Astrocyte (in vitro differentiated cells and primary cell): ENCODE measurements at regions not wholly inside any gene's neighbourhood (a gene's known extent, or its start where the extent isn't known, plus 50 kb on each side); places are given as distances from the start of the nearest gene placed in this dataset.

Source experiments
- DNase-seq: peaks from one replicate; pipeline ENCODE4 v3.0.0-alpha.2; 2010; ENCODE audit warnings: low read depth
- FAIRE-seq: peaks from 2 replicates; lab custom pipeline; 2011; peaks lifted over from hg19 to GRCh38; lab: Jason Lieb, UNC
- H2AFZ ChIP-seq: 2 replicates; pipeline ENCODE4 v1.6.0; 2012; ENCODE audit warnings: low read depth, low read length, inconsistent platforms
- H3K27ac ChIP-seq: 2 replicates; pipeline ENCODE4 v1.5.1; 2011; ENCODE audit warnings: low read depth, low read length, inconsistent platforms
- H3K27me3 ChIP-seq: 2 replicates; pipeline ENCODE4 v1.6.0; 2011; ENCODE audit warnings: low read length, inconsistent platforms; ENCODE audit not compliant: insufficient read depth
- H3K36me3 ChIP-seq: 2 replicates; pipeline ENCODE4 v1.5.1; 2011; ENCODE audit warnings: low read length, inconsistent platforms; ENCODE audit not compliant: insufficient read depth
- H3K4me1 ChIP-seq: 2 replicates; pipeline ENCODE4 v1.5.1; 2011; ENCODE audit warnings: low read length, inconsistent platforms; ENCODE audit not compliant: insufficient read depth
- H3K4me2 ChIP-seq: 2 replicates; pipeline ENCODE4 v1.6.0; 2012; ENCODE audit warnings: low read length, inconsistent platforms
- H3K4me3 ChIP-seq: 2 replicates; pipeline ENCODE4 v1.5.1; 2011; ENCODE audit warnings: low read depth, mild to moderate bottlenecking, low read length, inconsistent platforms; ENCODE audit not compliant: insufficient read depth
- H3K79me2 ChIP-seq: 2 replicates; pipeline ENCODE4 v1.6.0; 2012; ENCODE audit warnings: mild to moderate bottlenecking, low read length, inconsistent platforms; ENCODE audit not compliant: insufficient read depth
- H3K9ac ChIP-seq: 2 replicates; pipeline ENCODE4 v1.6.0; 2012; ENCODE audit warnings: mild to moderate bottlenecking, low read length, inconsistent platforms
- H3K9me3 ChIP-seq: 2 replicates; pipeline ENCODE4 v1.5.1; 2012; ENCODE audit warnings: low read depth, mild to moderate bottlenecking, low read length, inconsistent platforms; ENCODE audit not compliant: insufficient read depth
- H4K20me1 ChIP-seq: 2 replicates; pipeline ENCODE4 v1.6.0; 2012; ENCODE audit warnings: low read length, inconsistent platforms; ENCODE audit not compliant: insufficient read depth
- H3K27ac Mint-ChIP-seq: one replicate; pipeline ENCODE4 v1.8.0; 2021; ENCODE audit warnings: mild to moderate bottlenecking, mixed read lengths; ENCODE audit not compliant: unreplicated experiment
- H3K27me3 Mint-ChIP-seq: one replicate; pipeline ENCODE4 v1.8.0; 2021; ENCODE audit warnings: low read depth, mixed read lengths; ENCODE audit not compliant: unreplicated experiment
- H3K36me3 Mint-ChIP-seq: one replicate; pipeline ENCODE4 v1.8.0; 2021; ENCODE audit warnings: low read depth, mixed read lengths; ENCODE audit not compliant: unreplicated experiment
- H3K4me1 Mint-ChIP-seq: one replicate; pipeline ENCODE4 v1.8.0; 2021; ENCODE audit warnings: low read depth, mixed read lengths; ENCODE audit not compliant: unreplicated experiment
- H3K4me3 Mint-ChIP-seq: one replicate; pipeline ENCODE4 v1.8.0; 2021; ENCODE audit warnings: mild to moderate bottlenecking, moderate library complexity, mixed read lengths; ENCODE audit not compliant: unreplicated experiment
- H3K9me3 Mint-ChIP-seq: one replicate; pipeline ENCODE4 v1.8.0; 2021; ENCODE audit warnings: mild to moderate bottlenecking, mixed read lengths; ENCODE audit not compliant: unreplicated experiment
- EZH2 ChIP-seq: IDR thresholded peaks from 2 replicates; pipeline ENCODE4 v1.6.1; 2012; ENCODE audit warnings: mild to moderate bottlenecking, low read length, inconsistent platforms; ENCODE audit not compliant: insufficient read depth
- TF ChIP-seq, protein P1 (sequence below): IDR thresholded peaks from 2 replicates; pipeline ENCODE4 v1.5.1; 2011; ENCODE audit warnings: low read depth, mild to moderate bottlenecking, inconsistent platforms, low read length, moderate library complexity; ENCODE audit not compliant: insufficient read depth

DNA sequence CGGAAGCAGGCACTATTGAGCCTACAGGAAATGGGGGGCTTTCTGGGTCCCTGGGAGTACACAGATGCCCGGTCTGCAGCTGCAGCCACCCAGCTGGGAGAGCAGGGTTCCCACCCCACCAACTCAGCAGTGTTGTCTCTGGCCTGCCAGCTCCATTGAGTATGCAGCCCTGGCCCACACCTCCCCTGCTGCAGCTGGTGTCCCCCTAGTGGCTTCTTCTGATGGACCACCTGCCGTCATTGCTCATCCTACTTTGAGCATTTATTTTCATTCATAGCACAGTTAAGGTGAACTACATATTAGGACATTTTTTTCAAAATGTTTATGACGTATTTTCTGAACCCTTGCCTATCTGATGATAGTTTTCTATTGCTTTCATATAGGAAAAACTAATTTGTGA lies 189.8 kb upstream of the LYPLAL1 start:
- Histone ChIP-seq H3K4me3 (no peak overlapping the region), H3K9me3 (no peaks in the 10 kb centered on the region), H3K27ac (no peak overlapping the region), H3K27me3 (no peaks in the 10 kb centered on the region), H4K20me1 (no peaks in the 10 kb centered on the region), H3K4me2 (no peak overlapping the region), H3K36me3 (no peaks in the 10 kb centered on the region), H3K4me1 (no peaks in the 10 kb centered on the region), H3K9ac (no peak overlapping the region), H2AFZ (no peak overlapping the region), H3K79me2 (no peaks in the 10 kb centered on the region)
- FAIRE-seq (no peak), DNase-seq (no peak)
- H3K27ac Mint-ChIP-seq = no peak overlapping the region
- no peak overlapping the region for H3K4me3 Mint-ChIP-seq
- TF ChIP-seq, protein P1, sequence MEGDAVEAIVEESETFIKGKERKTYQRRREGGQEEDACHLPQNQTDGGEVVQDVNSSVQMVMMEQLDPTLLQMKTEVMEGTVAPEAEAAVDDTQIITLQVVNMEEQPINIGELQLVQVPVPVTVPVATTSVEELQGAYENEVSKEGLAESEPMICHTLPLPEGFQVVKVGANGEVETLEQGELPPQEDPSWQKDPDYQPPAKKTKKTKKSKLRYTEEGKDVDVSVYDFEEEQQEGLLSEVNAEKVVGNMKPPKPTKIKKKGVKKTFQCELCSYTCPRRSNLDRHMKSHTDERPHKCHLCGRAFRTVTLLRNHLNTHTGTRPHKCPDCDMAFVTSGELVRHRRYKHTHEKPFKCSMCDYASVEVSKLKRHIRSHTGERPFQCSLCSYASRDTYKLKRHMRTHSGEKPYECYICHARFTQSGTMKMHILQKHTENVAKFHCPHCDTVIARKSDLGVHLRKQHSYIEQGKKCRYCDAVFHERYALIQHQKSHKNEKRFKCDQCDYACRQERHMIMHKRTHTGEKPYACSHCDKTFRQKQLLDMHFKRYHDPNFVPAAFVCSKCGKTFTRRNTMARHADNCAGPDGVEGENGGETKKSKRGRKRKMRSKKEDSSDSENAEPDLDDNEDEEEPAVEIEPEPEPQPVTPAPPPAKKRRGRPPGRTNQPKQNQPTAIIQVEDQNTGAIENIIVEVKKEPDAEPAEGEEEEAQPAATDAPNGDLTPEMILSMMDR = no peak
- no peak for TF ChIP-seq EZH2
- H3K9me3 Mint-ChIP-seq = no peaks in the 10 kb centered on the region
- H3K4me1 Mint-ChIP-seq = no peaks in the 10 kb centered on the region
- no peaks in the 10 kb centered on the region for H3K27me3 Mint-ChIP-seq
- H3K36me3 Mint-ChIP-seq = no peaks in the 10 kb centered on the region

- Histone ChIP-seq H3K4me1 (no peaks in the 10 kb centered on the region), H4K20me1 (no peaks in the 10 kb centered on the region), H3K9me3 (no peaks in the 10 kb centered on the region), H2AFZ (no peak overlapping the region), H3K79me2 (no peaks in the 10 kb centered on the region), H3K27ac (no peak overlapping the region), H3K36me3 (no peaks in the 10 kb centered on the region), H3K4me2 (no peak overlapping the region), H3K27me3 (no peaks in the 10 kb centered on the region), H3K4me3 (no peak overlapping the region), H3K9ac (no peak overlapping the region)
- DNase-seq = no peak
- no peak overlapping the region for H3K27ac Mint-ChIP-seq
- H3K36me3 Mint-ChIP-seq = no peaks in the 10 kb centered on the region
- H3K4me1 Mint-ChIP-seq = no peaks in the 10 kb centered on the region
- H3K4me3 Mint-ChIP-seq = no peak overlapping the region
- H3K27me3 Mint-ChIP-seq = no peaks in the 10 kb centered on the region
- FAIRE-seq = no peak
- TF ChIP-seq, protein P1 = no peak
- no peak for TF ChIP-seq EZH2
- no peaks in the 10 kb centered on the region for H3K9me3 Mint-ChIP-seq
Observed at GRCh38 chr1:218985424-218985984, 188.2 kb upstream of the LYPLAL1 start.

DNA sequence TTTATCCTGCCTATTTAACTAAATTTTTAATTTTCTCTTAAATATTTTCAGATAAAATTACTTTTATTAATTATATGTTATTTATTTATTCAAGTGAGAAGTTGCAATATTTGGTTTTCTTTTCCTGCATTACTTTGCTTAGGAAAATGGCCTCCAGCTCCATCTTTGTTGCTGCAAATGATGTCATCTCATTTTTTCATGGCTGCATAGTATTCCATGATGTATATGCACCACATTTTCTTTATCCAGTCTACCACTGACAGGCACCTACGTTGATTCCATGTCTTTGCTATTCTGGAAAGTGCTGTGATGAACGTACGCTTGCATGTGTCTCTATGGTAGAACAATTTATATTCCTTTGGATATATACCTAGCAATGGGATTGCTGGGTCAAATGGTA lies 186.9 kb upstream of the LYPLAL1 start:
- Mint-ChIP-seq H3K36me3 (no peaks in the 10 kb centered on the region), H3K27ac (no peak overlapping the region), H3K9me3 (no peaks in the 10 kb centered on the region), H3K27me3 (no peaks in the 10 kb centered on the region), H3K4me3 (no peak overlapping the region), H3K4me1 (no peaks in the 10 kb centered on the region)
- Histone ChIP-seq H3K9ac (no peak overlapping the region), H3K4me2 (no peak overlapping the region), H3K79me2 (no peaks in the 10 kb centered on the region), H3K4me3 (no peak overlapping the region), H3K4me1 (no peaks in the 10 kb centered on the region), H2AFZ (no peak overlapping the region), H3K36me3 (no peaks in the 10 kb centered on the region), H4K20me1 (no peaks in the 10 kb centered on the region), H3K27ac (no peak overlapping the region), H3K27me3 (no peaks in the 10 kb centered on the region), H3K9me3 (no peaks in the 10 kb centered on the region)
- DNase-seq = no peak
- FAIRE-seq = no peak
- TF ChIP-seq EZH2 = no peak
- TF ChIP-seq, protein P1 = no peak
